ENCODE measurements at regions not wholly inside any gene's neighbourhood (a gene's known extent, or its start where the extent isn't known, plus 50 kb on each side); places are given as distances from the start of the nearest gene placed in this dataset.

- Histone ChIP-seq H3K27me3 (ENCODE audit: insufficient read depth, low read length, poor library complexity) (no peaks in the 10 kb centered on the region), H3K79me2 (ENCODE audit: insufficient read depth, low read length) (no peaks in the 10 kb centered on the region), H3K9me3 (ENCODE audit: insufficient read depth, low read length, severe bottlenecking) (no peaks in the 10 kb centered on the region), H2AFZ (ENCODE audit: low read depth, low read length) (no peak overlapping the region), H3K4me1 (ENCODE audit: insufficient read depth, low read length) (peaks cover 8% of the 10 kb centered on the region; the same call in 1 of the 2 replicates), H3K27ac (ENCODE audit: low read length) (no peak overlapping the region), H3K4me3 (ENCODE audit: low read depth in 1 of 2, low read length in 2 of 2) (no peak overlapping the region), H3K4me2 (ENCODE audit: insufficient read depth, low read length) (no peak overlapping the region), H4K20me1 (ENCODE audit: insufficient read depth, low read length) (no peaks in the 10 kb centered on the region), H3K36me3 (ENCODE audit: insufficient read depth, low read length) (no peaks in the 10 kb centered on the region), H3K9ac (ENCODE audit: low read depth, low read length) (no peak overlapping the region)
- no peak for DNase-seq
- TF ChIP-seq EZH2 (IDR thresholded peaks at IDR 0.05; ENCODE audit: borderline replicate concordance, low read depth, low read length, severe bottlenecking), result no peak
- TF ChIP-seq CTCF (IDR thresholded peaks at IDR 0.05; ENCODE audit: borderline replicate concordance, extremely low read depth, low read length, poor library complexity, severe bottlenecking), result no peak
- ATAC-seq (ENCODE audit: insufficient read depth, low read depth), result no peak
These were observed 891.1 kb downstream of the TUSC7 start for GRCh38 chr3:117600666-117601065.

GRCh38 chr3:117602058-117602644, 892.6 kb downstream of the TUSC7 start:
- Histone ChIP-seq H3K27me3 (ENCODE audit: insufficient read depth, low read length, poor library complexity) (no peaks in the 10 kb centered on the region), H3K4me3 (ENCODE audit: low read depth in 1 of 2, low read length in 2 of 2) (no peak overlapping the region), H2AFZ (ENCODE audit: low read depth, low read length) (no peak overlapping the region), H3K36me3 (ENCODE audit: insufficient read depth, low read length) (no peaks in the 10 kb centered on the region), H3K79me2 (ENCODE audit: insufficient read depth, low read length) (no peaks in the 10 kb centered on the region), H4K20me1 (ENCODE audit: insufficient read depth, low read length) (no peaks in the 10 kb centered on the region), H3K4me2 (ENCODE audit: insufficient read depth, low read length) (no peak overlapping the region), H3K27ac (ENCODE audit: low read length) (no peak overlapping the region), H3K9ac (ENCODE audit: low read depth, low read length) (no peak overlapping the region), H3K9me3 (ENCODE audit: insufficient read depth, low read length, severe bottlenecking) (no peaks in the 10 kb centered on the region), H3K4me1 (ENCODE audit: insufficient read depth, low read length) (peaks cover 8% of the 10 kb centered on the region; the same call in 1 of the 2 replicates)
- no peak for DNase-seq
- ATAC-seq (ENCODE audit: insufficient read depth, low read depth), result no peak
- no peak for TF ChIP-seq CTCF (IDR thresholded peaks at IDR 0.05; ENCODE audit: borderline replicate concordance, extremely low read depth, low read length, poor library complexity, severe bottlenecking)

GRCh38 chr3:117603097-117603496, 893.5 kb downstream of the TUSC7 start:
- TF ChIP-seq EZH2 (IDR thresholded peaks at IDR 0.05; ENCODE audit: borderline replicate concordance, low read depth, low read length, severe bottlenecking), result no peak
- no peak for TF ChIP-seq CTCF (IDR thresholded peaks at IDR 0.05; ENCODE audit: borderline replicate concordance, extremely low read depth, low read length, poor library complexity, severe bottlenecking)
- Histone ChIP-seq H3K27ac (ENCODE audit: low read length) (no peak overlapping the region), H3K9ac (ENCODE audit: low read depth, low read length) (no peak overlapping the region), H3K4me1 (ENCODE audit: insufficient read depth, low read length) (peaks cover 8% of the 10 kb centered on the region; the same call in 1 of the 2 replicates), H3K9me3 (ENCODE audit: insufficient read depth, low read length, severe bottlenecking) (no peaks in the 10 kb centered on the region), H3K36me3 (ENCODE audit: insufficient read depth, low read length) (no peaks in the 10 kb centered on the region), H3K4me2 (ENCODE audit: insufficient read depth, low read length) (no peak overlapping the region), H3K4me3 (ENCODE audit: low read depth in 1 of 2, low read length in 2 of 2) (no peak overlapping the region), H4K20me1 (ENCODE audit: insufficient read depth, low read length) (no peaks in the 10 kb centered on the region), H2AFZ (ENCODE audit: low read depth, low read length) (no peak overlapping the region), H3K27me3 (ENCODE audit: insufficient read depth, low read length, poor library complexity) (no peaks in the 10 kb centered on the region), H3K79me2 (ENCODE audit: insufficient read depth, low read length) (no peaks in the 10 kb centered on the region)
- ATAC-seq (ENCODE audit: insufficient read depth, low read depth) (peak; percentile 87), DNase-seq (peak; percentile 24)
